ENCODE measurements at regions not wholly inside any gene's neighbourhood (a gene's known extent, or its start where the extent isn't known, plus 50 kb on each side); places are given as distances from the start of the nearest gene placed in this dataset.

DNA sequence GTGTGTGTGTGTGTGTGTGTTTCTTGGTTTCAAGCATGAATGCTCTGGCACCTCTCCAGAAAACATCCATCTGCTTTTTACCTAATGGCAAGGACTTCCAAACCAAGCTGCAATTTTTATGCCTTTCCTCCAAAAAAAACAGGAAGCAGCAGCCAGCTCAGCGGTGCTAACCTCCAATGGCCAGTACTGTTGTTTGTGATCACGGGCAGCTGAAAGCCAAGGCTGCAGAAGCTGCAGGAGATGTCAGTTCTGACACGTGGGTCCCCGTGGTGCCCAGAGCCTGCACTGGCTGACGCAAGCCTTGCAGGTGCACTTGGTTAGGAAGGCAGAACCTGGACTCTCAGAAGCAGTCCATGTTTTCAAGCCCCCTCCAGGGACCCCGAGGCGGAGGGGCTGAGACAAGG lies 313.6 kb upstream of the DDX53 start:
- DNase-seq (ENCODE audit: low read depth in 1 of 2, low spot score in 1 of 2) (no peak), ATAC-seq (no peak), FAIRE-seq (no peak)
- no peak overlapping the region for H3K4me3 ChIP-seq
- TF ChIP-seq, protein P1, sequence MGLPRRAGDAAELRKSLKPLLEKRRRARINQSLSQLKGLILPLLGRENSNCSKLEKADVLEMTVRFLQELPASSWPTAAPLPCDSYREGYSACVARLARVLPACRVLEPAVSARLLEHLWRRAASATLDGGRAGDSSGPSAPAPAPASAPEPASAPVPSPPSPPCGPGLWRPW (IDR thresholded peaks at IDR 0.05) = no peak
- TF ChIP-seq RCOR1 (IDR thresholded peaks at IDR 0.05; ENCODE audit: low read depth, low read length) = no peak
- no peaks in the 10 kb centered on the region for H3K9me3 ChIP-seq
- POLR2A ChIA-PET = no interaction called here
- CTCF ChIA-PET = no interaction called here
- no peaks in the 10 kb centered on the region for H3K4me1 ChIP-seq
- WGBS (ENCODE audit: missing lambda C conversion rate) = 3% methylated on average over 7 of the region's 7 CpGs
- no peak overlapping the region for H3K27ac ChIP-seq
- H3K4me2 ChIP-seq = no peak overlapping the region

DNA sequence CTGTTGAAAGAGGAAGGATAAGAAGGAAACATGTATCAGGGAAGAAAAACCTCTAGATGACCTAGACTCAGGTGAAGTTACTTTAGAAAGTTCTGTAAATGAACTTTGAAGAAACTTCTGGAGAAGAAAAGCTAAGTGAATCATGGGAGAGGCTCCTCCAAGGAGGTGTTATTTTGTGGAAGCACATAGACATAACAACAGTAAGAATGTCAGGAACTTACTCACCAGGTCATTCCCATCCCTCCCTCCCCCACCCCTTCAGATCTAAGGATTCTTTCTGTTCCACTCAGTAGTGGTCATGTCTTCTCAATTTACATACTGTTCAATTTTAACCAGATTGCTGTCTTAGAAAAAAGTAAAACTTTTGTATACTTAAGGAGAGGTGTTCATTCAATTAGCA lies 310.5 kb upstream of the DDX53 start:
- FAIRE-seq = no peak
- ATAC-seq = no peak
- POLR2A ChIA-PET = no interaction called here

DNA sequence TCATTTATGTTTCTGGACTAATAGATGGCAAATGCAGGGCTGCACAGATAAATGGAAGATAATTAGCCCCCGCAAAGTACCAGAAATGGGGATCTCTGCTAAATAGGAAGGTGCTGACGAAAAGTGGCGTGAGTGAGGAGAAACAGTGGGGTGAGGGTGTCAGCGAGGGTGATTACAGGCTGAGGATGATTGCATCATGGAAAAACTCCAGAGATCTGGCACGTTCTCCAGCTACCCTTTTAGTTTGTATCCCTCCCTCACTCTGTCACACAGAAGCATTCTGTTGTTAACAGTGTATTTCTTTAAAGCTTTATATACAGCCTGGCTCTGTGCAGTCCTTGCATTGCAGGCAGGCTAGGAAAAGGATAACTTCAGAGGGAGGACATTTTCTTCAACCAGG lies 309.6 kb upstream of the DDX53 start:
- Histone ChIP-seq H3K4me2 (peak overlapping the region; percentile 36; the same call in 1 of the 3 replicates), H3K27ac (no peak overlapping the region), H3K4me1 (no peaks in the 10 kb centered on the region), H3K4me3 (no peak overlapping the region), H3K9me3 (no peaks in the 10 kb centered on the region)
- DNase-seq (ENCODE audit: low read depth in 1 of 2, low spot score in 1 of 2) (no peak), ATAC-seq (no peak), FAIRE-seq (no peak)
- ChIA-PET CTCF (no interaction called here), POLR2A (no interaction called here)
- 19% methylated on average over 5 of the region's 5 CpGs for WGBS (ENCODE audit: missing lambda C conversion rate)
- TF ChIP-seq, protein P2, sequence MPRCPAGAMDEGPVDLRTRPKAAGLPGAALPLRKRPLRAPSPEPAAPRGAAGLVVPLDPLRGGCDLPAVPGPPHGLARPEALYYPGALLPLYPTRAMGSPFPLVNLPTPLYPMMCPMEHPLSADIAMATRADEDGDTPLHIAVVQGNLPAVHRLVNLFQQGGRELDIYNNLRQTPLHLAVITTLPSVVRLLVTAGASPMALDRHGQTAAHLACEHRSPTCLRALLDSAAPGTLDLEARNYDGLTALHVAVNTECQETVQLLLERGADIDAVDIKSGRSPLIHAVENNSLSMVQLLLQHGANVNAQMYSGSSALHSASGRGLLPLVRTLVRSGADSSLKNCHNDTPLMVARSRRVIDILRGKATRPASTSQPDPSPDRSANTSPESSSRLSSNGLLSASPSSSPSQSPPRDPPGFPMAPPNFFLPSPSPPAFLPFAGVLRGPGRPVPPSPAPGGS (IDR thresholded peaks at IDR 0.05) = no peak
- TF ChIP-seq HOXB13 (CRISPR knock-in tag; IDR thresholded peaks at IDR 0.05; ENCODE audit: low read depth) (no peak), ESRRA (IDR thresholded peaks at IDR 0.05; ENCODE audit: borderline replicate concordance, low read length) (no peak), CBX8 (IDR thresholded peaks at IDR 0.05) (no peak), HOXA7 (CRISPR knock-in tag; IDR thresholded peaks at IDR 0.05) (no peak), CBX2 (IDR thresholded peaks at IDR 0.05; ENCODE audit: borderline replicate concordance, low read depth) (no peak), RNF2 (IDR thresholded peaks at IDR 0.05; ENCODE audit: borderline replicate concordance, low read depth) (no peak), RAD21 (conservative IDR thresholded peaks at IDR 0.05 in 1 of 2, IDR thresholded peaks at IDR 0.05 in 1 of 2) (no peak), FOSL2 (IDR thresholded peaks at IDR 0.05) (no peak), FOSL2 (CRISPR knock-in tag; IDR thresholded peaks at IDR 0.05) (no peak), HOXB5 (CRISPR knock-in tag; IDR thresholded peaks at IDR 0.05) (no peak), EP300 (IDR thresholded peaks at IDR 0.05) (no peak), FOXS1 (CRISPR knock-in tag; IDR thresholded peaks at IDR 0.05) (no peak), POLR2AphosphoS2 (conservative IDR thresholded peaks at IDR 0.05; ENCODE audit: low read length) (no peak), FOSB (CRISPR knock-in tag; IDR thresholded peaks at IDR 0.05) (no peak), HEYL (CRISPR knock-in tag; IDR thresholded peaks at IDR 0.05) (no peak)
- TF ChIP-seq, protein P3, sequence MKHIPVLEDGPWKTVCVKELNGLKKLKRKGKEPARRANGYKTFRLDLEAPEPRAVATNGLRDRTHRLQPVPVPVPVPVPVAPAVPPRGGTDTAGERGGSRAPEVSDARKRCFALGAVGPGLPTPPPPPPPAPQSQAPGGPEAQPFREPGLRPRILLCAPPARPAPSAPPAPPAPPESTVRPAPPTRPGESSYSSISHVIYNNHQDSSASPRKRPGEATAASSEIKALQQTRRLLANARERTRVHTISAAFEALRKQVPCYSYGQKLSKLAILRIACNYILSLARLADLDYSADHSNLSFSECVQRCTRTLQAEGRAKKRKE (CRISPR knock-in tag; IDR thresholded peaks at IDR 0.05; ENCODE audit: low read depth) = no peak
- TF ChIP-seq, protein P4, sequence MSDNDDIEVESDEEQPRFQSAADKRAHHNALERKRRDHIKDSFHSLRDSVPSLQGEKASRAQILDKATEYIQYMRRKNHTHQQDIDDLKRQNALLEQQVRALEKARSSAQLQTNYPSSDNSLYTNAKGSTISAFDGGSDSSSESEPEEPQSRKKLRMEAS (IDR thresholded peaks at IDR 0.05) = no peak

More for the DNA sequence above, 310.5 kb upstream of the DDX53 start:
- H3K4me1 ChIP-seq = no peaks in the 10 kb centered on the region
- no peaks in the 10 kb centered on the region for H3K9me3 ChIP-seq
- no peak overlapping the region for H3K27ac ChIP-seq
- H3K4me2 ChIP-seq = no peak overlapping the region; the same call in 2 of the 3 replicates
- H3K4me3 ChIP-seq = no peak overlapping the region
- DNase-seq (ENCODE audit: low read depth in 1 of 2, low spot score in 1 of 2) = no peak
- CTCF ChIA-PET = no interaction called here
- TF ChIP-seq CEBPB (IDR thresholded peaks at IDR 0.05) = no peak
- TF ChIP-seq KDM5A (IDR thresholded peaks at IDR 0.05) = no peak
- no peak for TF ChIP-seq POLR2AphosphoS2 (conservative IDR thresholded peaks at IDR 0.05; ENCODE audit: low read length)
- no peak for TF ChIP-seq SMC3 (IDR thresholded peaks at IDR 0.05)
- TF ChIP-seq, protein P5, sequence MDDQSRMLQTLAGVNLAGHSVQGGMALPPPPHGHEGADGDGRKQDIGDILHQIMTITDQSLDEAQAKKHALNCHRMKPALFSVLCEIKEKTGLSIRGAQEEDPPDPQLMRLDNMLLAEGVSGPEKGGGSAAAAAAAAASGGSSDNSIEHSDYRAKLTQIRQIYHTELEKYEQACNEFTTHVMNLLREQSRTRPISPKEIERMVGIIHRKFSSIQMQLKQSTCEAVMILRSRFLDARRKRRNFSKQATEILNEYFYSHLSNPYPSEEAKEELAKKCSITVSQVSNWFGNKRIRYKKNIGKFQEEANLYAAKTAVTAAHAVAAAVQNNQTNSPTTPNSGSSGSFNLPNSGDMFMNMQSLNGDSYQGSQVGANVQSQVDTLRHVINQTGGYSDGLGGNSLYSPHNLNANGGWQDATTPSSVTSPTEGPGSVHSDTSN (IDR thresholded peaks at IDR 0.05) = no peak
- no peak for TF ChIP-seq HEYL (CRISPR knock-in tag; IDR thresholded peaks at IDR 0.05)
- TF ChIP-seq, protein P3 (CRISPR knock-in tag; IDR thresholded peaks at IDR 0.05; ENCODE audit: low read depth) = no peak
- no peak for TF ChIP-seq EHMT2 (IDR thresholded peaks at IDR 0.05; ENCODE audit: low read depth)
- TF ChIP-seq TFCP2L1 (CRISPR knock-in tag; IDR thresholded peaks at IDR 0.05) = no peak
- TF ChIP-seq FOSL2 (IDR thresholded peaks at IDR 0.05) = no peak
- TF ChIP-seq FOSL2 (CRISPR knock-in tag; IDR thresholded peaks at IDR 0.05) = no peak
- no peak for TF ChIP-seq MAZ (IDR thresholded peaks at IDR 0.05; ENCODE audit: borderline replicate concordance, low read depth, low read length)
- TF ChIP-seq HDAC2 (IDR thresholded peaks at IDR 0.05) = no peak
- TF ChIP-seq CBX2 (IDR thresholded peaks at IDR 0.05; ENCODE audit: borderline replicate concordance, low read depth) = no peak
- no peak for TF ChIP-seq BHLHE40 (IDR thresholded peaks at IDR 0.05; ENCODE audit: low read depth, low read length)
- TF ChIP-seq, protein P4 (IDR thresholded peaks at IDR 0.05) = no peak
- TF ChIP-seq POLR2A (IDR thresholded peaks at IDR 0.05; ENCODE audit: low read length) = no peak
- no peak for TF ChIP-seq ESRRA (IDR thresholded peaks at IDR 0.05; ENCODE audit: borderline replicate concordance, low read length)
- no peak for TF ChIP-seq RAD21 (conservative IDR thresholded peaks at IDR 0.05 in 1 of 2, IDR thresholded peaks at IDR 0.05 in 1 of 2)
- TF ChIP-seq EP300 (IDR thresholded peaks at IDR 0.05) = no peak
- TF ChIP-seq, protein P6, sequence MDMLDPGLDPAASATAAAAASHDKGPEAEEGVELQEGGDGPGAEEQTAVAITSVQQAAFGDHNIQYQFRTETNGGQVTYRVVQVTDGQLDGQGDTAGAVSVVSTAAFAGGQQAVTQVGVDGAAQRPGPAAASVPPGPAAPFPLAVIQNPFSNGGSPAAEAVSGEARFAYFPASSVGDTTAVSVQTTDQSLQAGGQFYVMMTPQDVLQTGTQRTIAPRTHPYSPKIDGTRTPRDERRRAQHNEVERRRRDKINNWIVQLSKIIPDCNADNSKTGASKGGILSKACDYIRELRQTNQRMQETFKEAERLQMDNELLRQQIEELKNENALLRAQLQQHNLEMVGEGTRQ (IDR thresholded peaks at IDR 0.05) = no peak
